ENCODE measurements at regions not wholly inside any gene's neighbourhood (a gene's known extent, or its start where the extent isn't known, plus 50 kb on each side); places are given as distances from the start of the nearest gene placed in this dataset.

- POLR2A ChIA-PET: no interaction called here
- Mint-ChIP-seq H3K4me3 (no peak overlapping the region), H3K27ac (no peak overlapping the region), H3K27me3 (peaks cover 0 to 23% (median 5%) of the 10 kb centered on the region in 5 donors), H3K36me3 (no peaks in the 10 kb centered on the region), H3K4me1 (no peaks in the 10 kb centered on the region), H3K9me3 (peaks cover 0 to 6% (median 0%) of the 10 kb centered on the region in 9 donors)
- DNase-seq (no peak), ATAC-seq (no peak)
These were observed 326.6 kb upstream of the DPH6 start for GRCh38 chr15:35872577-35872976.

GRCh38 chr15:35874260-35874905, 328.4 kb upstream of the DPH6 start:
- Mint-ChIP-seq H3K36me3 (no peaks in the 10 kb centered on the region), H3K9me3 (peaks cover 0 to 12% (median 6%) of the 10 kb centered on the region in 9 donors), H3K4me3 (no peak overlapping the region), H3K27ac (no peak overlapping the region), H3K27me3 (peaks cover 0 to 17% (median 2%) of the 10 kb centered on the region in 5 donors), H3K4me1 (no peaks in the 10 kb centered on the region)
- POLR2A ChIA-PET: no interaction called here
- no peak for ATAC-seq
- DNase-seq: no peak

GRCh38 chr15:35876762-35877161, 330.8 kb upstream of the DPH6 start:
- Mint-ChIP-seq H3K9me3 (peaks cover 0 to 12% (median 6%) of the 10 kb centered on the region in 9 donors), H3K27ac (no peak overlapping the region), H3K36me3 (no peaks in the 10 kb centered on the region), H3K4me3 (no peak overlapping the region), H3K4me1 (no peaks in the 10 kb centered on the region), H3K27me3 (peaks cover 0 to 17% (median 0%) of the 10 kb centered on the region in 5 donors)
- no peak for DNase-seq
- no peak for ATAC-seq
- POLR2A ChIA-PET: no interaction called here

- ATAC-seq (no peak), DNase-seq (no peak)
- H3K27ac Mint-ChIP-seq: no peak overlapping the region
- no peak overlapping the region for H3K4me3 Mint-ChIP-seq
- peaks cover 0 to 12% (median 6%) of the 10 kb centered on the region in 9 donors for H3K9me3 Mint-ChIP-seq
- H3K4me1 Mint-ChIP-seq: no peaks in the 10 kb centered on the region
- H3K27me3 Mint-ChIP-seq: peaks cover 0 to 14% (median under 1%) of the 10 kb centered on the region in 5 donors
- POLR2A ChIA-PET: no interaction called here
- no peaks in the 10 kb centered on the region for H3K36me3 Mint-ChIP-seq
These were observed 334.9 kb upstream of the DPH6 start for GRCh38 chr15:35880896-35881295.

- Mint-ChIP-seq H3K4me3 (no peak overlapping the region), H3K4me1 (no peaks in the 10 kb centered on the region)
- ATAC-seq: no peak
These were observed 339.9 kb upstream of the DPH6 start for GRCh38 chr15:35885870-35886269.

GRCh38 chr15:35886765-35887164, 340.8 kb upstream of the DPH6 start:
- POLR2A ChIA-PET: no interaction called here
- H3K4me3 Mint-ChIP-seq: no peak overlapping the region
- H3K4me1 Mint-ChIP-seq: no peaks in the 10 kb centered on the region
- peaks cover 0 to 4% (median 0%) of the 10 kb centered on the region in 9 donors for H3K9me3 Mint-ChIP-seq
- ATAC-seq (no peak), DNase-seq (no peak)
- no peaks in the 10 kb centered on the region for H3K36me3 Mint-ChIP-seq
- peaks cover 0 to 10% (median 2%) of the 10 kb centered on the region in 5 donors for H3K27me3 Mint-ChIP-seq
- no peak overlapping the region for H3K27ac Mint-ChIP-seq

More at GRCh38 chr15:35885870-35886269, 339.9 kb upstream of the DPH6 start:
- H3K27me3 Mint-ChIP-seq: peaks cover 0 to 10% (median 2%) of the 10 kb centered on the region in 5 donors
- POLR2A ChIA-PET: no interaction called here
- peaks cover 0 to 6% (median 0%) of the 10 kb centered on the region in 9 donors for H3K9me3 Mint-ChIP-seq
- DNase-seq: no peak
- H3K27ac Mint-ChIP-seq: no peak overlapping the region
- H3K36me3 Mint-ChIP-seq: no peaks in the 10 kb centered on the region

GRCh38 chr15:35888815-35889214, 342.9 kb upstream of the DPH6 start:
- POLR2A ChIA-PET: no interaction called here
- H3K9me3 Mint-ChIP-seq: peaks cover 0 to 5% (median 0%) of the 10 kb centered on the region in 9 donors
- no peak for ATAC-seq
- no peak overlapping the region for H3K27ac Mint-ChIP-seq
- no peak for DNase-seq
- H3K4me3 Mint-ChIP-seq: no peak overlapping the region
- peaks cover 0 to 10% (median 2%) of the 10 kb centered on the region in 5 donors for H3K27me3 Mint-ChIP-seq
- H3K4me1 Mint-ChIP-seq: no peaks in the 10 kb centered on the region
- H3K36me3 Mint-ChIP-seq: no peaks in the 10 kb centered on the region

- Mint-ChIP-seq H3K27ac (no peak overlapping the region), H3K36me3 (peaks cover 0 to 3% (median 1%) of the 10 kb centered on the region in 3 donors), H3K4me3 (no peak overlapping the region), H3K9me3 (peaks cover 0 to 10% (median 5%) of the 10 kb centered on the region in 9 donors), H3K27me3 (peaks cover 0 to 4% (median 0%) of the 10 kb centered on the region in 5 donors), H3K4me1 (no peaks in the 10 kb centered on the region)
- ATAC-seq (no peak), DNase-seq (no peak)
- POLR2A ChIA-PET: no interaction called here
These were observed 361.5 kb upstream of the DPH6 start for GRCh38 chr15:35907511-35907910.

- POLR2A ChIA-PET: no interaction called here
- Mint-ChIP-seq H3K36me3 (no peaks in the 10 kb centered on the region), H3K9me3 (peaks cover 0 to 14% (median 3%) of the 10 kb centered on the region in 9 donors), H3K27ac (no peak overlapping the region), H3K4me3 (no peak overlapping the region), H3K27me3 (peaks cover 0 to 16% (median 3%) of the 10 kb centered on the region in 5 donors), H3K4me1 (no peaks in the 10 kb centered on the region)
- ATAC-seq: no peak
- DNase-seq: no peak
These were observed 363.4 kb upstream of the DPH6 start for GRCh38 chr15:35909414-35909813.

GRCh38 chr15:35910227-35910626, 364.3 kb upstream of the DPH6 start:
- DNase-seq (no peak), ATAC-seq (no peak)
- no peak overlapping the region for H3K27ac Mint-ChIP-seq
- POLR2A ChIA-PET: no interaction called here
- H3K4me3 Mint-ChIP-seq: no peak overlapping the region
- peaks cover 1 to 21% (median 6%) of the 10 kb centered on the region in 9 donors for H3K9me3 Mint-ChIP-seq
- no peaks in the 10 kb centered on the region for H3K4me1 Mint-ChIP-seq
- peaks cover 0 to 16% (median 3%) of the 10 kb centered on the region in 5 donors for H3K27me3 Mint-ChIP-seq
- H3K36me3 Mint-ChIP-seq: peaks cover 0 to 6% (median 0%) of the 10 kb centered on the region in 3 donors

- H3K27ac Mint-ChIP-seq: no peak overlapping the region
- H3K9me3 Mint-ChIP-seq: peaks cover 4 to 26% (median 8%) of the 10 kb centered on the region in 9 donors
- ATAC-seq (no peak), DNase-seq (no peak)
- POLR2A ChIA-PET: no interaction called here
- peaks cover 0 to 16% (median 3%) of the 10 kb centered on the region in 5 donors for H3K27me3 Mint-ChIP-seq
- H3K4me3 Mint-ChIP-seq: no peak overlapping the region
- no peaks in the 10 kb centered on the region for H3K4me1 Mint-ChIP-seq
- peaks cover 0 to 8% (median 0%) of the 10 kb centered on the region in 3 donors for H3K36me3 Mint-ChIP-seq
These were observed 365.2 kb upstream of the DPH6 start for GRCh38 chr15:35911052-35911777.

GRCh38 chr15:35912196-35912595, 366.2 kb upstream of the DPH6 start:
- no peak for DNase-seq
- peaks cover 0 to 16% (median 3%) of the 10 kb centered on the region in 5 donors for H3K27me3 Mint-ChIP-seq
- H3K27ac Mint-ChIP-seq: no peak overlapping the region
- peaks cover 0 to 8% (median 0%) of the 10 kb centered on the region in 3 donors for H3K36me3 Mint-ChIP-seq
- no peak for ATAC-seq
- POLR2A ChIA-PET: no interaction called here
- H3K4me1 Mint-ChIP-seq: no peaks in the 10 kb centered on the region
- peaks cover 4 to 26% (median 8%) of the 10 kb centered on the region in 9 donors for H3K9me3 Mint-ChIP-seq
- H3K4me3 Mint-ChIP-seq: no peak overlapping the region

GRCh38 chr15:35914573-35914972, 368.6 kb upstream of the DPH6 start:
- Mint-ChIP-seq H3K4me3 (no peak overlapping the region), H3K27ac (no peak overlapping the region), H3K4me1 (no peaks in the 10 kb centered on the region), H3K27me3 (peaks cover 0 to 16% (median 5%) of the 10 kb centered on the region in 5 donors), H3K36me3 (peaks cover 0 to 8% (median 0%) of the 10 kb centered on the region in 3 donors), H3K9me3 (peaks cover 4 to 38% (median 12%) of the 10 kb centered on the region in 9 donors)
- ATAC-seq: no peak
- no peak for DNase-seq
- POLR2A ChIA-PET: no interaction called here
